OCI-LY7 (cell line): ENCODE measurements at regions not wholly inside any gene's neighbourhood (a gene's known extent, or its start where the extent isn't known, plus 50 kb on each side); places are given as distances from the start of the nearest gene placed in this dataset.

ENCODE experiments used
- BruUV-seq: library from RNA; stranded (reverse); fragments of 400-500 nt; replicated peaks from 2 replicates; lab custom pipeline; 2021; lab: Mats Ljungman, UMichigan
- CTCF ChIA-PET: fragments of 300-600 bp; sonication (Branson Sonifier 250); formaldehyde crosslinking; loops from one replicate; lab custom pipeline; 2022; ENCODE audit warnings: antibody characterized with exemption; ENCODE audit not compliant: unreplicated experiment; lab: Charles Lee
- POLR2A ChIA-PET: fragments of 300-600 bp; sonication (Branson Sonifier 250); formaldehyde crosslinking; loops from one replicate; lab custom pipeline; 2022; ENCODE audit warnings: antibody characterized with exemption; lab: Charles Lee
- DNase-seq: peaks from one replicate; pipeline ENCODE4 v3.0.0-alpha.2; 2015; ENCODE audit warnings: low spot score
- H2AFZ ChIP-seq: fragments of 200-600 bp; sonication (generic), shearing (Covaris generic); 2 replicates; pipeline ENCODE4 v1.6.1; 2014; ENCODE audit warnings: mild to moderate bottlenecking, antibody characterized with exemption, low read length, moderate library complexity
- H3K27ac ChIP-seq: fragments of 200-600 bp; sonication (generic); 2 replicates; pipeline ENCODE4 v1.5.1; 2014; ENCODE audit warnings: mixed run types, low read depth, mild to moderate bottlenecking, moderate library complexity, low read length, inconsistent platforms; ENCODE audit not compliant: poor library complexity, severe bottlenecking
- H3K36me3 ChIP-seq: fragments of 200-600 bp; sonication (generic); 2 replicates; pipeline ENCODE4 v1.6.1; 2014; ENCODE audit warnings: mild to moderate bottlenecking, antibody characterized with exemption, low read length, moderate library complexity, mixed read lengths; ENCODE audit not compliant: insufficient read depth
- H3K4me1 ChIP-seq: fragments of 200-600 bp; sonication (generic); 2 replicates; pipeline ENCODE4 v1.5.1; 2014; ENCODE audit warnings: mild to moderate bottlenecking, low read length; ENCODE audit not compliant: insufficient read depth, poor library complexity, severe bottlenecking
- H3K4me2 ChIP-seq: fragments of 200-600 bp; sonication (generic); 2 replicates; pipeline ENCODE4 v1.6.1; 2014; ENCODE audit warnings: mild to moderate bottlenecking, low read length
- H3K4me3 ChIP-seq: fragments of 200-600 bp; sonication (generic); 2 replicates; pipeline ENCODE4 v1.5.1; 2014; ENCODE audit warnings: mild to moderate bottlenecking, low read depth, low read length; ENCODE audit not compliant: poor library complexity, severe bottlenecking
- H3K79me2 ChIP-seq: fragments of 200-600 bp; sonication (generic); 2 replicates; pipeline ENCODE4 v1.6.1; 2016; ENCODE audit warnings: low read depth, mild to moderate bottlenecking, low read length, moderate library complexity, mixed read lengths; ENCODE audit not compliant: insufficient read depth
- H3K9me2 ChIP-seq: fragments of 200-600 bp; sonication (generic); 2 replicates; pipeline ENCODE4 v1.6.1; 2016; ENCODE audit warnings: mild to moderate bottlenecking, low read length, mixed read lengths; ENCODE audit not compliant: insufficient read depth
- H3K9me3 ChIP-seq: fragments of 200-600 bp; sonication (generic); 2 replicates; pipeline ENCODE4 v1.6.1; 2014; ENCODE audit warnings: mild to moderate bottlenecking, mixed run types, low read length, mixed read lengths
- H4K20me1 ChIP-seq: fragments of 200-600 bp; sonication (generic); 2 replicates; pipeline ENCODE4 v1.6.1; 2014; ENCODE audit warnings: mild to moderate bottlenecking, antibody characterized with exemption, low read length, moderate library complexity, mixed read lengths; ENCODE audit not compliant: insufficient read depth
- EZH2phosphoT487 ChIP-seq: fragments of 200-600 bp; sonication (generic); IDR thresholded peaks from 2 replicates; pipeline ENCODE4 v1.6.1; 2018; ENCODE audit warnings: low read depth, borderline replicate concordance, mild to moderate bottlenecking, mixed run types, antibody characterized with exemption, low read length, moderate library complexity, mixed read lengths
- intact Hi-C: fragments of 100-400 bp; cut with micrococcal nuclease; formaldehyde crosslinking; loops from one replicate; pipeline ENCODE4 v1.10.0; 2022; ENCODE audit not compliant: unreplicated experiment
- TF ChIP-seq, protein P1 (sequence below): fragments of 200-600 bp; sonication (generic); conservative IDR thresholded peaks from 2 replicates; pipeline ENCODE4 v1.5.1; 2014; ENCODE audit warnings: mild to moderate bottlenecking, antibody characterized with exemption, low read length, moderate library complexity, mixed read lengths

- H3K4me3 ChIP-seq = no peak overlapping the region
- no TSS peak for BruUV-seq
- H3K9me3 ChIP-seq = no peaks in the 10 kb centered on the region
- DNase-seq = no peak
- TF ChIP-seq, protein P1, sequence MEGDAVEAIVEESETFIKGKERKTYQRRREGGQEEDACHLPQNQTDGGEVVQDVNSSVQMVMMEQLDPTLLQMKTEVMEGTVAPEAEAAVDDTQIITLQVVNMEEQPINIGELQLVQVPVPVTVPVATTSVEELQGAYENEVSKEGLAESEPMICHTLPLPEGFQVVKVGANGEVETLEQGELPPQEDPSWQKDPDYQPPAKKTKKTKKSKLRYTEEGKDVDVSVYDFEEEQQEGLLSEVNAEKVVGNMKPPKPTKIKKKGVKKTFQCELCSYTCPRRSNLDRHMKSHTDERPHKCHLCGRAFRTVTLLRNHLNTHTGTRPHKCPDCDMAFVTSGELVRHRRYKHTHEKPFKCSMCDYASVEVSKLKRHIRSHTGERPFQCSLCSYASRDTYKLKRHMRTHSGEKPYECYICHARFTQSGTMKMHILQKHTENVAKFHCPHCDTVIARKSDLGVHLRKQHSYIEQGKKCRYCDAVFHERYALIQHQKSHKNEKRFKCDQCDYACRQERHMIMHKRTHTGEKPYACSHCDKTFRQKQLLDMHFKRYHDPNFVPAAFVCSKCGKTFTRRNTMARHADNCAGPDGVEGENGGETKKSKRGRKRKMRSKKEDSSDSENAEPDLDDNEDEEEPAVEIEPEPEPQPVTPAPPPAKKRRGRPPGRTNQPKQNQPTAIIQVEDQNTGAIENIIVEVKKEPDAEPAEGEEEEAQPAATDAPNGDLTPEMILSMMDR = no peak
- no peak for TF ChIP-seq EZH2phosphoT487
- no peaks in the 10 kb centered on the region for H3K79me2 ChIP-seq
- no peaks in the 10 kb centered on the region for H3K9me2 ChIP-seq
- H4K20me1 ChIP-seq = no peaks in the 10 kb centered on the region
- H3K4me2 ChIP-seq = no peak overlapping the region
- intact Hi-C loops = no loop called here
- ChIA-PET CTCF (no interaction called here), POLR2A (no interaction called here)
- no peaks in the 10 kb centered on the region for H3K36me3 ChIP-seq
- H3K4me1 ChIP-seq = no peaks in the 10 kb centered on the region
- H2AFZ ChIP-seq = no peak overlapping the region
- no peak overlapping the region for H3K27ac ChIP-seq
Measured at GRCh38 chr1:94640125-94640524, 98.6 kb upstream of the F3 start.

DNA sequence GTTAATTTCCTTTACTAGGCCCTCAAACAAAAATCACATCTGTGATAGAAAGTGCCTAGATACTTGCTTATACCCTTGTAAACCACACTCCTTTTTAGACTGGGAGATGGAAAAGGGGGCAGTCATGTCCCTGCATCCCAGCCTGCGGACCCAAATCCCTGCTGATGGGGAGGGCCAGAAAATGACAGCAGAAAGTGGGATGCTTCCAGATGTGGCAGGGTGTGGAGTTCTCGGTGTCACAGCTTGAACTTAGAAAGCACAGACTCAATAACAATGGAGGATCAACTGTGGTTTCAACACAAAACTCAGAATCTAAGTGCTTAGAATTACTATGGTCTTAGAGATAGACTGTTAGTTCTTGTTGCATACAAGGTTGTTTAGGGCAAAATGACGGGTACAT lies 95.6 kb upstream of the F3 start:
- intact Hi-C loops = no loop called here
- CTCF ChIA-PET = no interaction called here
- no peaks in the 10 kb centered on the region for H3K9me2 ChIP-seq

DNA sequence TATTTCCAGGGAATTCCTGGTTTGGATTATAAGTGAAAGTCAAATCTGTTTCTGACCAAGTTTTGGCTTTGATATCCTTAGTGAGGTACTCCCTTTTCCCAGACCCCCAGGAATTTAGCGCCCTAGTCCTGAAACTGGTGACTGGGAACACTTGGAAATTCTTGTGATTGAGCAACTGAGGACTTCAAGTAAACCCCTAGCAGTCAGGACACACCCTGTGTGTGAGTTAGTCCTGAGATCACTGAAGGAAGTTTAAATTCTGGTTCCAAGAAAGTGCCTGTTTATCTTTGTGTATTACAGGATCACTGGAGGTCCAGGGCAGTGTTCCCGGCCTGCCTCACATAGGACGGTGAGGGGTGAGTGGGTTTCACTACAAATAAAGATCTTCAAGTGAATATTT lies 95.1 kb upstream of the F3 start:
- H3K36me3 ChIP-seq = no peaks in the 10 kb centered on the region
- no peak overlapping the region for H3K27ac ChIP-seq
- no peaks in the 10 kb centered on the region for H4K20me1 ChIP-seq
- no peak overlapping the region for H3K4me2 ChIP-seq
- no peaks in the 10 kb centered on the region for H3K9me3 ChIP-seq
- no peak for DNase-seq
- CTCF ChIA-PET = no interaction called here
- no peaks in the 10 kb centered on the region for H3K9me2 ChIP-seq
- H3K4me3 ChIP-seq = no peak overlapping the region
- intact Hi-C loops = no loop called here
- H2AFZ ChIP-seq = no peak overlapping the region
- TF ChIP-seq, protein P1 = no peak
- TF ChIP-seq EZH2phosphoT487 = no peak
- POLR2A ChIA-PET = interaction anchor here (0.6 kb wide), 1 partner anchor 38 kb away, joined by 3 read pairs; no protein-coding TSS in a partner anchor
- no peaks in the 10 kb centered on the region for H3K4me1 ChIP-seq
- no TSS peak for BruUV-seq
- no peaks in the 10 kb centered on the region for H3K79me2 ChIP-seq

More for the DNA sequence above, 95.6 kb upstream of the F3 start:
- Histone ChIP-seq H3K36me3 (no peaks in the 10 kb centered on the region), H3K27ac (no peak overlapping the region), H4K20me1 (no peaks in the 10 kb centered on the region), H3K79me2 (no peaks in the 10 kb centered on the region), H3K4me1 (no peaks in the 10 kb centered on the region), H3K4me3 (no peak overlapping the region), H3K9me3 (no peaks in the 10 kb centered on the region), H2AFZ (no peak overlapping the region), H3K4me2 (no peak overlapping the region)
- no peak for DNase-seq
- no TSS peak for BruUV-seq
- TF ChIP-seq, protein P1 = no peak
- TF ChIP-seq EZH2phosphoT487 = no peak
- POLR2A ChIA-PET = no interaction called here
